ENCODE measurements at regions not wholly inside any gene's neighbourhood (a gene's known extent, or its start where the extent isn't known, plus 50 kb on each side); places are given as distances from the start of the nearest gene placed in this dataset.

DNA sequence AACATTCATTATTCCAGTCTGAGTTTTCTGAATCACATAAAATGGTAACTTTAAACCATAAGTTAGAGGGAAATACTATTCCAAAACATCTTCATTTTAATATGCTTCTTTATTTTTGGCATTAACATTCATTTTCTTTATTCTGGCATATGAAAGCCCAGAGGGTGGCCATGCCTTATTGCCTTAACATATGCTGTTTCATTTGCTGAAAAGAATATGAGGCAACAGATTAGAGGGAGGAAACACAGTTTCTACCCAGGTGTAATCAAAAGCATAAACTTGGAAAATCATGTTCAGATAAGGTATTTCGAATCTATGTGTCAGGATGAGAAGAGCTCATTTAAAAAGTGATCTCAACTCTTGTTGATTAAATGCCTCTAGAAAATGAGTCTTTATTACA is 379.9 kb upstream of the DSEL start:
- H3K27ac Mint-ChIP-seq, result no peak overlapping the region
- POLR2A ChIA-PET (ENCODE audit: partially characterized antibody), result no interaction called here
- no peak overlapping the region for H3K4me3 ChIP-seq (ENCODE audit: low read length in 2 of 2)
- intact Hi-C loops (cut with micrococcal nuclease), result no loop called here
- H3K36me3 Mint-ChIP-seq, result no peaks in the 10 kb centered on the region
- H3K9me3 ChIP-seq (ENCODE audit: control insufficient read depth in 1 of 2, low read length in 2 of 2), result no peaks in the 10 kb centered on the region
- no peaks in the 10 kb centered on the region for H3K27me3 Mint-ChIP-seq
- no peaks in the 10 kb centered on the region for H3K4me1 ChIP-seq (ENCODE audit: insufficient read depth, low read length)
- no peaks in the 10 kb centered on the region for H3K27me3 ChIP-seq (ENCODE audit: insufficient read depth, low read length)
- peaks cover 0 to 4% (median 0%) of the 10 kb centered on the region in 8 donors for H3K9me3 Mint-ChIP-seq
- no peaks in the 10 kb centered on the region for H3K36me3 ChIP-seq (ENCODE audit: insufficient read depth, low read length)
- no peak for DNase-seq
- no peaks in the 10 kb centered on the region for H3K4me1 Mint-ChIP-seq
- H3K4me3 Mint-ChIP-seq, result no peak overlapping the region
- CTCF ChIA-PET (ENCODE audit: partially characterized antibody), result interaction anchor here (1.4 kb wide), 1 partner anchor 11 kb away, joined by 4 read pairs; no protein-coding TSS in a partner anchor
- no peak overlapping the region for H3K27ac ChIP-seq (ENCODE audit: low read depth, low read length)

- Mint-ChIP-seq H3K27ac (no peak overlapping the region), H3K4me1 (no peaks in the 10 kb centered on the region), H3K27me3 (no peaks in the 10 kb centered on the region), H3K36me3 (no peaks in the 10 kb centered on the region), H3K9me3 (peaks cover 0 to 4% (median 0%) of the 10 kb centered on the region in 8 donors), H3K4me3 (no peak overlapping the region)
- Histone ChIP-seq H3K4me1 (ENCODE audit: insufficient read depth, low read length) (no peaks in the 10 kb centered on the region), H3K36me3 (ENCODE audit: insufficient read depth, low read length) (no peaks in the 10 kb centered on the region), H3K4me3 (ENCODE audit: low read length in 2 of 2) (no peak overlapping the region), H3K9me3 (ENCODE audit: control insufficient read depth in 1 of 2, low read length in 2 of 2) (no peaks in the 10 kb centered on the region), H3K27me3 (ENCODE audit: insufficient read depth, low read length) (no peaks in the 10 kb centered on the region), H3K27ac (ENCODE audit: low read depth, low read length) (no peak overlapping the region)
- intact Hi-C loops (cut with micrococcal nuclease), result no loop called here
- no peak for DNase-seq
- ChIA-PET CTCF (ENCODE audit: partially characterized antibody) (no interaction called here), POLR2A (ENCODE audit: partially characterized antibody) (no interaction called here)
Measured at GRCh38 chr18:67893916-67894315, 377.4 kb upstream of the DSEL start.

GRCh38 chr18:67876871-67877270 is 360.4 kb upstream of the DSEL start:
- Histone ChIP-seq H3K9me3 (ENCODE audit: control insufficient read depth in 1 of 2, low read length in 2 of 2) (no peaks in the 10 kb centered on the region), H3K27me3 (ENCODE audit: insufficient read depth, low read length) (no peaks in the 10 kb centered on the region), H3K27ac (ENCODE audit: low read depth, low read length) (no peak overlapping the region), H3K4me1 (ENCODE audit: insufficient read depth, low read length) (no peaks in the 10 kb centered on the region), H3K36me3 (ENCODE audit: insufficient read depth, low read length) (no peaks in the 10 kb centered on the region), H3K4me3 (ENCODE audit: low read length in 2 of 2) (no peak overlapping the region)
- Mint-ChIP-seq H3K36me3 (no peaks in the 10 kb centered on the region), H3K9me3 (no peaks in the 10 kb centered on the region), H3K27ac (no peak overlapping the region), H3K4me1 (no peaks in the 10 kb centered on the region), H3K27me3 (no peaks in the 10 kb centered on the region), H3K4me3 (no peak overlapping the region)
- ChIA-PET CTCF (ENCODE audit: partially characterized antibody) (no interaction called here), POLR2A (ENCODE audit: partially characterized antibody) (no interaction called here)
- intact Hi-C loops (cut with micrococcal nuclease), result no loop called here
- no peak for DNase-seq

- Mint-ChIP-seq H3K36me3 (no peaks in the 10 kb centered on the region), H3K4me3 (no peak overlapping the region), H3K27ac (no peak overlapping the region), H3K4me1 (no peaks in the 10 kb centered on the region), H3K9me3 (no peaks in the 10 kb centered on the region), H3K27me3 (no peaks in the 10 kb centered on the region)
- Histone ChIP-seq H3K27ac (ENCODE audit: low read depth, low read length) (no peak overlapping the region), H3K9me3 (ENCODE audit: control insufficient read depth in 1 of 2, low read length in 2 of 2) (no peaks in the 10 kb centered on the region), H3K4me1 (ENCODE audit: insufficient read depth, low read length) (no peaks in the 10 kb centered on the region), H3K27me3 (ENCODE audit: insufficient read depth, low read length) (no peaks in the 10 kb centered on the region), H3K36me3 (ENCODE audit: insufficient read depth, low read length) (no peaks in the 10 kb centered on the region), H3K4me3 (ENCODE audit: low read length in 2 of 2) (no peak overlapping the region)
- intact Hi-C loops (cut with micrococcal nuclease), result no loop called here
- CTCF ChIA-PET (ENCODE audit: partially characterized antibody), result no interaction called here
- POLR2A ChIA-PET (ENCODE audit: partially characterized antibody), result no interaction called here
- no peak for DNase-seq
Measured at GRCh38 chr18:67875944-67876343, 359.4 kb upstream of the DSEL start.

DNA sequence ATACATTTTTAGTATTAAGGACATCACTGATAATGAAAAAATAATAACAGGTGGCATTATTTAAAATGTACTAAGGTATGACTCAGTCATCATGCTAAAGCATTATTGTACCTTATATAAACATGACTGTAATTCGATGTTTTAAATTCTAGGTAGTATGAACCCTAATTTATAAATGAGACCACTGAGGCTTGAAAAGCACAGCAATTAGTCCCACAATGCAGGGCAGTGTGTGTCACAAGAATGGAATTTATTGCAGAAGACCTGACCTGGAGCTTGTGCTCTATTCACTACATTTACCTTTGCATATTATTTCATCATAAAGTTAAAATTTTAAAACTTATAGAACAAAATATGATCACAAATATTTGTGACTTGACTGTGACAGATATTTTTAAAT is 358.5 kb upstream of the DSEL start:
- Histone ChIP-seq H3K9me3 (ENCODE audit: control insufficient read depth in 1 of 2, low read length in 2 of 2) (no peaks in the 10 kb centered on the region), H3K4me3 (ENCODE audit: low read length in 2 of 2) (no peak overlapping the region), H3K27ac (ENCODE audit: low read depth, low read length) (no peak overlapping the region), H3K4me1 (ENCODE audit: insufficient read depth, low read length) (no peaks in the 10 kb centered on the region), H3K27me3 (ENCODE audit: insufficient read depth, low read length) (no peaks in the 10 kb centered on the region), H3K36me3 (ENCODE audit: insufficient read depth, low read length) (no peaks in the 10 kb centered on the region)
- H3K4me3 Mint-ChIP-seq, result no peak overlapping the region
- ChIA-PET POLR2A (ENCODE audit: partially characterized antibody) (no interaction called here), CTCF (ENCODE audit: partially characterized antibody) (no interaction called here)
- intact Hi-C loops (cut with micrococcal nuclease), result no loop called here
- H3K4me1 Mint-ChIP-seq, result no peaks in the 10 kb centered on the region
- H3K36me3 Mint-ChIP-seq, result no peaks in the 10 kb centered on the region
- H3K27me3 Mint-ChIP-seq, result no peaks in the 10 kb centered on the region
- no peaks in the 10 kb centered on the region for H3K9me3 Mint-ChIP-seq
- H3K27ac Mint-ChIP-seq, result no peak overlapping the region
- DNase-seq, result no peak

DNA sequence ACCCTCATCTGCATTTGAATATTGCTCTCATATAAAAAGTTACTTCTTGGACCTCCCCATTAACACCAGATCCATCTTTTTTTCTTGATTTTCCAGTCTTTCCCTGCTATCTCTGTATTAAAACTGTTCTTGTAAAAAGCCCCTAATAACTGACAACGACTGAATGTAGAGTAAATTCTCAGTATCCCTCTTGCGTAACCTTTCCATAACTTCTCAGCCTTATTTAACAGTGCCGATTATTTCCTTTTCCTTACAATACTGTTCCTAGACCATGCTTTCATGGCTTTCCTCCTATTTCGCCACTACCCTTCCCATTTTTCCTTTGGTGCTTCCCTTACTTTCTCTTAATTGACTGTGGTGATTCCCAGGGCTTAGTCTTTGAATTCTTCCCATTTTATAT is 348.9 kb upstream of the DSEL start:
- Mint-ChIP-seq H3K27ac (no peak overlapping the region), H3K4me1 (no peaks in the 10 kb centered on the region), H3K4me3 (no peak overlapping the region), H3K9me3 (peaks cover 0 to 5% (median 0%) of the 10 kb centered on the region in 8 donors), H3K27me3 (no peaks in the 10 kb centered on the region), H3K36me3 (no peaks in the 10 kb centered on the region)
- H3K4me3 ChIP-seq (ENCODE audit: low read length in 2 of 2), result no peak overlapping the region
- ChIA-PET POLR2A (ENCODE audit: partially characterized antibody) (no interaction called here), CTCF (ENCODE audit: partially characterized antibody) (no interaction called here)
- no peaks in the 10 kb centered on the region for H3K9me3 ChIP-seq (ENCODE audit: control insufficient read depth in 1 of 2, low read length in 2 of 2)
- no peaks in the 10 kb centered on the region for H3K27me3 ChIP-seq (ENCODE audit: insufficient read depth, low read length)
- DNase-seq, result no peak
- H3K27ac ChIP-seq (ENCODE audit: low read depth, low read length), result no peak overlapping the region
- intact Hi-C loops (cut with micrococcal nuclease), result no loop called here
- H3K36me3 ChIP-seq (ENCODE audit: insufficient read depth, low read length), result no peaks in the 10 kb centered on the region
- H3K4me1 ChIP-seq (ENCODE audit: insufficient read depth, low read length), result no peaks in the 10 kb centered on the region

GRCh38 chr18:67864677-67865340 is 348.3 kb upstream of the DSEL start:
- Histone ChIP-seq H3K9me3 (ENCODE audit: control insufficient read depth in 1 of 2, low read length in 2 of 2) (no peaks in the 10 kb centered on the region), H3K4me1 (ENCODE audit: insufficient read depth, low read length) (no peaks in the 10 kb centered on the region), H3K27ac (ENCODE audit: low read depth, low read length) (no peak overlapping the region), H3K36me3 (ENCODE audit: insufficient read depth, low read length) (no peaks in the 10 kb centered on the region), H3K4me3 (ENCODE audit: low read length in 2 of 2) (no peak overlapping the region), H3K27me3 (ENCODE audit: insufficient read depth, low read length) (no peaks in the 10 kb centered on the region)
- Mint-ChIP-seq H3K4me1 (no peaks in the 10 kb centered on the region), H3K4me3 (no peak overlapping the region), H3K36me3 (no peaks in the 10 kb centered on the region), H3K27ac (no peak overlapping the region), H3K27me3 (no peaks in the 10 kb centered on the region), H3K9me3 (peaks cover 0 to 5% (median 0%) of the 10 kb centered on the region in 8 donors)
- ChIA-PET CTCF (ENCODE audit: partially characterized antibody) (interaction anchor here (0.6 kb wide), 1 partner anchor 657 kb away, joined by 4 read pairs; no protein-coding TSS in a partner anchor), POLR2A (ENCODE audit: partially characterized antibody) (no interaction called here)
- DNase-seq, result no peak
- intact Hi-C loops (cut with micrococcal nuclease), result no loop called here

DNA sequence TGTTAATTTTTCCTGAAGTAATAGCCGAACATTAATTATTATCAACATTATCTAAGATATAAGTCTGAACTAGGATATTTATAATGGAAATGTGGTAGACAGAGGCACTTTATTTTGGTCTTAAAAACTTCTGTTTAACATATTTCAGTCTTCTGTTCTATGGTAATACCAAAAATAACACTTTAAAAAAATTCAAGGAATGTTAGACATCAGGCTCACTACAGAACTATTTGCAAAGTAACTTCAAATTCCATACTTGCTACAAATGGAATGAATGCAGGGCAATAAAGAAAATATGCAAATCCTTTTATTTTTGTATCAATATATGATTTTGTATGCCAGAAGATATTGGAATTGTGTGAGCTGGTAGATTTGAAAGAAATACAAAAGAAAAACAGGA is 345.5 kb upstream of the DSEL start:
- no peaks in the 10 kb centered on the region for H3K4me1 ChIP-seq (ENCODE audit: insufficient read depth, low read length)
- POLR2A ChIA-PET (ENCODE audit: partially characterized antibody), result no interaction called here
- no peak overlapping the region for H3K27ac ChIP-seq (ENCODE audit: low read depth, low read length)
- intact Hi-C loops (cut with micrococcal nuclease), result no loop called here
- H3K9me3 ChIP-seq (ENCODE audit: control insufficient read depth in 1 of 2, low read length in 2 of 2), result no peaks in the 10 kb centered on the region
- Mint-ChIP-seq H3K36me3 (no peaks in the 10 kb centered on the region), H3K27ac (no peak overlapping the region), H3K4me1 (no peaks in the 10 kb centered on the region), H3K9me3 (peaks cover 0 to 5% (median 0%) of the 10 kb centered on the region in 8 donors), H3K27me3 (no peaks in the 10 kb centered on the region), H3K4me3 (no peak overlapping the region)
- H3K36me3 ChIP-seq (ENCODE audit: insufficient read depth, low read length), result no peaks in the 10 kb centered on the region
- CTCF ChIA-PET (ENCODE audit: partially characterized antibody), result no interaction called here
- no peak for DNase-seq
- H3K4me3 ChIP-seq (ENCODE audit: low read length in 2 of 2), result no peak overlapping the region
- no peaks in the 10 kb centered on the region for H3K27me3 ChIP-seq (ENCODE audit: insufficient read depth, low read length)

Measured in CD4-positive, alpha-beta memory T cell (primary cell).